ENCODE measurements at regions not wholly inside any gene's neighbourhood (a gene's known extent, or its start where the extent isn't known, plus 50 kb on each side); places are given as distances from the start of the nearest gene placed in this dataset.

- TF ChIP-seq ZNF70 (CRISPR knock-in tag; IDR thresholded peaks at IDR 0.05) = no peak
- TF ChIP-seq TCF4 (CRISPR knock-in tag; IDR thresholded peaks at IDR 0.05; ENCODE audit: borderline replicate concordance) = no peak
- no peak for TF ChIP-seq CREB5 (CRISPR knock-in tag; IDR thresholded peaks at IDR 0.05; ENCODE audit: low read depth)
- TF ChIP-seq POU6F1 (CRISPR knock-in tag; IDR thresholded peaks at IDR 0.05; ENCODE audit: borderline replicate concordance, low read depth) = no peak
- no peak for TF ChIP-seq ISL1 (CRISPR knock-in tag; IDR thresholded peaks at IDR 0.05)
- no peak for TF ChIP-seq CSDC2 (CRISPR knock-in tag; IDR thresholded peaks at IDR 0.05)
- TF ChIP-seq TSHZ2 (CRISPR knock-in tag; IDR thresholded peaks at IDR 0.05) = no peak
- TF ChIP-seq ZNF8 (CRISPR knock-in tag; IDR thresholded peaks at IDR 0.05) = no peak
- no peak for TF ChIP-seq GLIS3 (CRISPR knock-in tag; IDR thresholded peaks at IDR 0.05)
- no peak for TF ChIP-seq SNAI2 (CRISPR knock-in tag; IDR thresholded peaks at IDR 0.05)
- TF ChIP-seq PATZ1 (CRISPR knock-in tag; IDR thresholded peaks at IDR 0.05; ENCODE audit: borderline replicate concordance) = no peak
- TF ChIP-seq ARNTL (CRISPR knock-in tag; IDR thresholded peaks at IDR 0.05; ENCODE audit: borderline replicate concordance, low read depth) = no peak
Observed at GRCh38 chr3:125662675-125663074, 67.4 kb upstream of the OSBPL11 start.
